ENCODE measurements at regions not wholly inside any gene's neighbourhood (a gene's known extent, or its start where the extent isn't known, plus 50 kb on each side); places are given as distances from the start of the nearest gene placed in this dataset.

GRCh38 chr20:50389808-50390684 is 120.1 kb upstream of the PTPN1 start:
- ATAC-seq (ENCODE audit: insufficient read depth, low read depth) (no peak), DNase-seq (no peak)
- H3K9ac ChIP-seq (ENCODE audit: low read depth, low read length) = no peak overlapping the region
- H3K36me3 ChIP-seq (ENCODE audit: insufficient read depth, low read length) = no peaks in the 10 kb centered on the region
- no peak for TF ChIP-seq EZH2 (IDR thresholded peaks at IDR 0.05; ENCODE audit: borderline replicate concordance, low read depth, low read length, severe bottlenecking)
- TF ChIP-seq, protein P1, sequence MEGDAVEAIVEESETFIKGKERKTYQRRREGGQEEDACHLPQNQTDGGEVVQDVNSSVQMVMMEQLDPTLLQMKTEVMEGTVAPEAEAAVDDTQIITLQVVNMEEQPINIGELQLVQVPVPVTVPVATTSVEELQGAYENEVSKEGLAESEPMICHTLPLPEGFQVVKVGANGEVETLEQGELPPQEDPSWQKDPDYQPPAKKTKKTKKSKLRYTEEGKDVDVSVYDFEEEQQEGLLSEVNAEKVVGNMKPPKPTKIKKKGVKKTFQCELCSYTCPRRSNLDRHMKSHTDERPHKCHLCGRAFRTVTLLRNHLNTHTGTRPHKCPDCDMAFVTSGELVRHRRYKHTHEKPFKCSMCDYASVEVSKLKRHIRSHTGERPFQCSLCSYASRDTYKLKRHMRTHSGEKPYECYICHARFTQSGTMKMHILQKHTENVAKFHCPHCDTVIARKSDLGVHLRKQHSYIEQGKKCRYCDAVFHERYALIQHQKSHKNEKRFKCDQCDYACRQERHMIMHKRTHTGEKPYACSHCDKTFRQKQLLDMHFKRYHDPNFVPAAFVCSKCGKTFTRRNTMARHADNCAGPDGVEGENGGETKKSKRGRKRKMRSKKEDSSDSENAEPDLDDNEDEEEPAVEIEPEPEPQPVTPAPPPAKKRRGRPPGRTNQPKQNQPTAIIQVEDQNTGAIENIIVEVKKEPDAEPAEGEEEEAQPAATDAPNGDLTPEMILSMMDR (IDR thresholded peaks at IDR 0.05; ENCODE audit: borderline replicate concordance, extremely low read depth, low read length, poor library complexity, severe bottlenecking) = no peak
- peaks cover 15% of the 10 kb centered on the region for H3K27me3 ChIP-seq (ENCODE audit: insufficient read depth, low read length, poor library complexity)
- no peak overlapping the region for H2AFZ ChIP-seq (ENCODE audit: low read depth, low read length)
- no peak overlapping the region for H3K27ac ChIP-seq (ENCODE audit: low read length)
- H3K4me3 ChIP-seq (ENCODE audit: low read depth in 1 of 2, low read length in 2 of 2) = no peak overlapping the region
- H3K4me2 ChIP-seq (ENCODE audit: insufficient read depth, low read length) = no peak overlapping the region
- no peaks in the 10 kb centered on the region for H3K9me3 ChIP-seq (ENCODE audit: insufficient read depth, low read length, severe bottlenecking)
- H4K20me1 ChIP-seq (ENCODE audit: insufficient read depth, low read length) = peaks cover 8% of the 10 kb centered on the region; the same call in 1 of the 2 replicates
- H3K79me2 ChIP-seq (ENCODE audit: insufficient read depth, low read length) = no peaks in the 10 kb centered on the region
- H3K4me1 ChIP-seq (ENCODE audit: insufficient read depth, low read length) = peaks cover 16% of the 10 kb centered on the region

DNA sequence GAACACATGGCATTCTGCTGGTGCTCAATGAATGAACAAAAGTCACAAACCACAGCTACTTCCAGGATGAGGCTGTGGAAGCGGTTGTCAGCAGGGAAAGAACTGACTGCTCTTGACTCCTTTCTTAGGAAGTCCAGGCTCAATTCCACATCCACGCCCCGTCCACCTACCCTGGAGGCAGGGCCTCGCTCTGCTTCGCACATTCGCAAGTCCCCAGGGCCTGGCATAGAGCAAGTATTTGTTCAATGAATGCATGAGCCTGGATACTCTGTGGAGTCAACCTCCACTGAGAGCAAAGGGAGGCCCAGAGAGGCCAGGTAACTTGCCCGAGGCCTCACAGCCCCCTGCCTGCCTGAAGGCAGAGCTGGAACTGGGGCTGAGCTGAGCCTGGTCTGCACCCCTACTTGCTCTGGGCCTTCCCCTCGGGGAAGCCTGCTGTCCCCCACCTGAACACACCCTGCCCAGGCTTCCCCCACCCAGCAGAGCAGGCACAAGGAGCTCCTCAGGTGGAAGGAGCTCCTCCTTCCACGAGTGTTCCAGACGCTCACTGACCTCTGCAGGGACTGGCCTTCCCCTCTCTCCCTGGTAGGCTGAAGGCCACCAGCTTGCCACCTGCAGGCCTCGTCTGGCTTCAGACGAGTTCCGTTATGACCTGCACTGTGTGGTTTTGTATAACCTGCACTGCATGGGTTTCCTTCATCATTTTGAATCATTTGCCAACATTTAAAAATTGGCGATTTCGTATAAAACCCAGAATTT is 119.3 kb upstream of the PTPN1 start:
- no peak for TF ChIP-seq EZH2 (IDR thresholded peaks at IDR 0.05; ENCODE audit: borderline replicate concordance, low read depth, low read length, severe bottlenecking)
- TF ChIP-seq, protein P1 (IDR thresholded peaks at IDR 0.05; ENCODE audit: borderline replicate concordance, extremely low read depth, low read length, poor library complexity, severe bottlenecking) = no peak
- H3K4me3 ChIP-seq (ENCODE audit: low read depth in 1 of 2, low read length in 2 of 2) = no peak overlapping the region
- no peak overlapping the region for H3K4me2 ChIP-seq (ENCODE audit: insufficient read depth, low read length)
- H3K9me3 ChIP-seq (ENCODE audit: insufficient read depth, low read length, severe bottlenecking) = no peaks in the 10 kb centered on the region
- ATAC-seq (ENCODE audit: insufficient read depth, low read depth) (no peak), DNase-seq (no peak)
- no peak overlapping the region for H3K9ac ChIP-seq (ENCODE audit: low read depth, low read length)
- H3K27ac ChIP-seq (ENCODE audit: low read length) = no peak overlapping the region
- peaks cover 8% of the 10 kb centered on the region; the same call in 1 of the 2 replicates for H4K20me1 ChIP-seq (ENCODE audit: insufficient read depth, low read length)
- H3K36me3 ChIP-seq (ENCODE audit: insufficient read depth, low read length) = no peaks in the 10 kb centered on the region
- no peaks in the 10 kb centered on the region for H3K79me2 ChIP-seq (ENCODE audit: insufficient read depth, low read length)
- peaks cover 13% of the 10 kb centered on the region for H3K27me3 ChIP-seq (ENCODE audit: insufficient read depth, low read length, poor library complexity)
- H3K4me1 ChIP-seq (ENCODE audit: insufficient read depth, low read length) = peaks cover 11% of the 10 kb centered on the region
- H2AFZ ChIP-seq (ENCODE audit: low read depth, low read length) = no peak overlapping the region

DNA sequence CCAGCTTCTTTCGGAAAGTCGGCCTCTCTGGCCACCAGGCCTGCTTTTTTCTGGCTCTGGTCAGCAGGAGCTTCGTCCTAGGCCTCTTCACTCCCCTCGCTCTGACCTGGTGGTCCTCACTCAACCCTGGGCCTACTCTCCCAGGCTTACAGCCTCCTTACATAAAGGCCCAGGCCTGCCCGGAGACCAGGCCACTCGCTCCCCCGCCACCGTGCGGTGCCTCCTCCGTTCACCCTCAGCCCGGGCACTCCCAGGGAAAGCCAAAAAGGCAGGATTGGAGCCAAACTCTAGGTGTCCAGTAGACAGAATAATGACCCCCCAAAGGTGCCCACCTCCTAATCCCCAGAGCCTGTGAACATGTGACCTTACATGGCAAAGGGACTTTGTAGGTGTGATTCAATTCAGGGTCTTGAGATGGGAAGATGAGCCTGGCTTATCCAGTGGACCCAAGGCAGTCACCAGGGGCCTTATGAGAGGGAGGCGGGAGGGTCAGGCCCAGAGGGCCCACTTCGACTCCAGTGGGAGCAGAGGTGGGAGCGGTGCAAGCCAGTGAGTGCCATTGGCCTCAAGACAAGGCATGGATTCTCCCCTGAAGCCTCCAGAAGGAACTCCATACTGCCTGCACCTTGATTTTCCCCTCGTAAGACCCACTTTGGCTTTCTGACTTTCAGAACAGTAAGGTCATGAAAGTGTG is 118.6 kb upstream of the PTPN1 start:
- Histone ChIP-seq H3K9ac (ENCODE audit: low read depth, low read length) (no peak overlapping the region), H3K36me3 (ENCODE audit: insufficient read depth, low read length) (no peaks in the 10 kb centered on the region), H2AFZ (ENCODE audit: low read depth, low read length) (no peak overlapping the region), H3K27me3 (ENCODE audit: insufficient read depth, low read length, poor library complexity) (peaks cover 7% of the 10 kb centered on the region), H4K20me1 (ENCODE audit: insufficient read depth, low read length) (peaks cover 5% of the 10 kb centered on the region; the same call in 1 of the 2 replicates), H3K4me1 (ENCODE audit: insufficient read depth, low read length) (peaks cover 4% of the 10 kb centered on the region), H3K27ac (ENCODE audit: low read length) (no peak overlapping the region), H3K79me2 (ENCODE audit: insufficient read depth, low read length) (no peaks in the 10 kb centered on the region), H3K4me2 (ENCODE audit: insufficient read depth, low read length) (no peak overlapping the region), H3K9me3 (ENCODE audit: insufficient read depth, low read length, severe bottlenecking) (no peaks in the 10 kb centered on the region), H3K4me3 (ENCODE audit: low read depth in 1 of 2, low read length in 2 of 2) (no peak overlapping the region)
- ATAC-seq (ENCODE audit: insufficient read depth, low read depth) (no peak), DNase-seq (no peak)
- TF ChIP-seq, protein P1 (IDR thresholded peaks at IDR 0.05; ENCODE audit: borderline replicate concordance, extremely low read depth, low read length, poor library complexity, severe bottlenecking) = no peak
- no peak for TF ChIP-seq EZH2 (IDR thresholded peaks at IDR 0.05; ENCODE audit: borderline replicate concordance, low read depth, low read length, severe bottlenecking)

Data from DND-41 (cell line).